Peyer's patch (tissue), 4 donors: ENCODE measurements at regions not wholly inside any gene's neighbourhood (a gene's known extent, or its start where the extent isn't known, plus 50 kb on each side); places are given as distances from the start of the nearest gene placed in this dataset.

ENCODE experiments used
- POLR2A ChIP-seq, 2 donors: fragments of 450-650 bp; IDR thresholded peaks; one replicate each; pipeline ENCODE4 v1.5.1; 2017; ENCODE audit warnings: antibody characterized with exemption in 2 of 2, mild to moderate bottlenecking in 2 of 2, moderate library complexity in 2 of 2
- TF ChIP-seq, protein P1 (sequence below), 6 experiments: fragments of 450-650 bp in 4 of 6; fragments of 200-600 bp in 2 of 6; sonication (generic) in 1 of 6; IDR thresholded peaks; one replicate each; pipeline ENCODE4 v1.5.1; 2017 to 2019; ENCODE audit warnings: antibody characterized with exemption in 6 of 6, mild to moderate bottlenecking in 3 of 6, moderate library complexity in 1 of 6

DNA sequence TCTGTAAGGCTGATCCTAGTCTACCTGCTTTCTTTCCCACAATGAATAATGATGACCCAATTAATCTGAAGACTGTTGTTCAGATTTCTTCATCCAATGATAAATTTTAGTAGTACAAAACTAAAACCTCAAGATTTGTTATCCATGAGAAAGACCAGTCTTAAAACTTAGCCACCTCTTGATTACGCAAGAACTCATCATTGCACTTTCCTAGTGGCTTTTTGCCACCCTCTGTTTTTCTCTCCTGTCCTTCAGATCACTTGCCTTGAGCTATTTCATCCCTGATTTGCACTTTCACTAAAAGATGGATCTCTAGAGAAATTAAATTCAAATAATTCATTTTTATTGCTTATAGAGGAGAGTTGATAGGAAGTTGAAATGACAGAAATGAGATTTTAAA lies 142.7 kb upstream of the RBMS3 start:
- TF ChIP-seq, protein P1, sequence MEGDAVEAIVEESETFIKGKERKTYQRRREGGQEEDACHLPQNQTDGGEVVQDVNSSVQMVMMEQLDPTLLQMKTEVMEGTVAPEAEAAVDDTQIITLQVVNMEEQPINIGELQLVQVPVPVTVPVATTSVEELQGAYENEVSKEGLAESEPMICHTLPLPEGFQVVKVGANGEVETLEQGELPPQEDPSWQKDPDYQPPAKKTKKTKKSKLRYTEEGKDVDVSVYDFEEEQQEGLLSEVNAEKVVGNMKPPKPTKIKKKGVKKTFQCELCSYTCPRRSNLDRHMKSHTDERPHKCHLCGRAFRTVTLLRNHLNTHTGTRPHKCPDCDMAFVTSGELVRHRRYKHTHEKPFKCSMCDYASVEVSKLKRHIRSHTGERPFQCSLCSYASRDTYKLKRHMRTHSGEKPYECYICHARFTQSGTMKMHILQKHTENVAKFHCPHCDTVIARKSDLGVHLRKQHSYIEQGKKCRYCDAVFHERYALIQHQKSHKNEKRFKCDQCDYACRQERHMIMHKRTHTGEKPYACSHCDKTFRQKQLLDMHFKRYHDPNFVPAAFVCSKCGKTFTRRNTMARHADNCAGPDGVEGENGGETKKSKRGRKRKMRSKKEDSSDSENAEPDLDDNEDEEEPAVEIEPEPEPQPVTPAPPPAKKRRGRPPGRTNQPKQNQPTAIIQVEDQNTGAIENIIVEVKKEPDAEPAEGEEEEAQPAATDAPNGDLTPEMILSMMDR (IDR thresholded peaks at IDR 0.05): no peak
- no peak for TF ChIP-seq POLR2A (IDR thresholded peaks at IDR 0.05)
